Caco-2 (cell line): ENCODE measurements at regions not wholly inside any gene's neighbourhood (a gene's known extent, or its start where the extent isn't known, plus 50 kb on each side); places are given as distances from the start of the nearest gene placed in this dataset.

Experiments
- BruUV-seq: library from RNA; stranded (reverse); fragments of 400-500 nt; replicated peaks from 2 replicates; lab custom pipeline; 2021; lab: Mats Ljungman, UMichigan
- CTCF ChIA-PET: fragments of 300-600 bp; sonication (Branson Sonifier 250); formaldehyde crosslinking; loops from one replicate; lab custom pipeline; 2022; ENCODE audit warnings: antibody characterized with exemption; lab: Charles Lee
- POLR2A ChIA-PET: fragments of 300-600 bp; sonication (Branson Sonifier 250); formaldehyde crosslinking; loops from one replicate; lab custom pipeline; 2022; ENCODE audit warnings: antibody characterized with exemption; lab: Charles Lee
- DNase-seq, 2 experiments: peaks; one replicate each; pipeline versions ENCODE4 v3.0.0 to v3.0.0-alpha.2; 2020 to 2022
- H3K27me3 ChIP-seq: replicated peaks from 2 replicates; pipeline ENCODE4 v1.6.0; 2011; ENCODE audit warnings: low read length; ENCODE audit not compliant: control insufficient read depth, insufficient read depth
- H3K36me3 ChIP-seq: 2 replicates; pipeline ENCODE4 v1.5.1; 2011; ENCODE audit warnings: low read length; ENCODE audit not compliant: control insufficient read depth, insufficient read depth
- H3K4me1 ChIP-seq: fragments of 250-450 bp; sonication (Bioruptor Pico); 2 replicates; pipeline ENCODE4 v1.5.1; 2020; ENCODE audit warnings: mild to moderate bottlenecking
- H3K4me3 ChIP-seq: 2 replicates; pipeline ENCODE4 v1.5.1; 2011; ENCODE audit warnings: low read depth, mild to moderate bottlenecking, control low read depth, low read length
- H3K9me3 ChIP-seq: fragments of 250-450 bp; sonication (Bioruptor Pico); 2 replicates; pipeline ENCODE4 v1.5.1; 2020; ENCODE audit warnings: mild to moderate bottlenecking, moderate library complexity
- H3K27ac Mint-ChIP-seq: one replicate; pipeline ENCODE4 v1.8.0; 2022; ENCODE audit warnings: mixed read lengths; ENCODE audit not compliant: unreplicated experiment
- H3K27me3 Mint-ChIP-seq: one replicate; pipeline ENCODE4 v1.8.0; 2022; ENCODE audit warnings: mixed read lengths; ENCODE audit not compliant: insufficient read depth, unreplicated experiment
- H3K36me3 Mint-ChIP-seq: one replicate; pipeline ENCODE4 v1.8.0; 2022; ENCODE audit warnings: mild to moderate bottlenecking, mixed read lengths; ENCODE audit not compliant: insufficient read depth, unreplicated experiment
- H3K4me1 Mint-ChIP-seq: one replicate; pipeline ENCODE4 v1.8.0; 2022; ENCODE audit warnings: low read depth, mixed read lengths; ENCODE audit not compliant: unreplicated experiment
- H3K4me3 Mint-ChIP-seq: one replicate; pipeline ENCODE4 v1.8.0; 2022; ENCODE audit warnings: mild to moderate bottlenecking, moderate library complexity, mixed read lengths; ENCODE audit not compliant: unreplicated experiment
- H3K9me3 Mint-ChIP-seq: one replicate; pipeline ENCODE4 v1.8.0; 2022; ENCODE audit warnings: mixed read lengths; ENCODE audit not compliant: unreplicated experiment
- CTCF ChIP-seq, 2 experiments: fragments of 200-600 bp in 1 of 2; IDR thresholded peaks; 1 replicate in 1 of 2; 2 replicates in 1 of 2; pipeline versions ENCODE4 v1.5.1 to v1.8.0; 2011 to 2022; ENCODE audit warnings: antibody characterized with exemption in 1 of 2, control low read depth in 1 of 2, inconsistent platforms in 1 of 2, low read depth in 1 of 2, low read length in 1 of 2, mild to moderate bottlenecking in 1 of 2, moderate library complexity in 1 of 2; ENCODE audit not compliant: insufficient read depth in 1 of 2, severe bottlenecking in 1 of 2, unreplicated experiment in 1 of 2
- intact Hi-C: fragments of 100-400 bp; cut with micrococcal nuclease; formaldehyde crosslinking; loops from one replicate; pipeline ENCODE4 v1.10.0; 2022; ENCODE audit not compliant: unreplicated experiment

GRCh38 chr12:115553622-115554021, 723.9 kb downstream of the MED13L start:
- H3K4me3 Mint-ChIP-seq: no peak overlapping the region
- Histone ChIP-seq H3K27me3 (no peaks in the 10 kb centered on the region; the same call in 1 of the 2 replicates), H3K4me1 (peaks cover 6% of the 10 kb centered on the region), H3K36me3 (no peaks in the 10 kb centered on the region), H3K4me3 (no peak overlapping the region), H3K9me3 (no peaks in the 10 kb centered on the region)
- intact Hi-C loops: no loop called here
- H3K27me3 Mint-ChIP-seq: no peaks in the 10 kb centered on the region
- BruUV-seq: no TSS peak
- TF ChIP-seq CTCF (IDR thresholded peaks at IDR 0.05; ENCODE audit: insufficient read depth in 1 of 2, low read depth in 1 of 2, low read length in 1 of 2, severe bottlenecking in 1 of 2, unreplicated experiment in 1 of 2): no peak
- ChIA-PET CTCF (no interaction called here), POLR2A (no interaction called here)
- H3K9me3 Mint-ChIP-seq: no peaks in the 10 kb centered on the region
- H3K4me1 Mint-ChIP-seq: no peaks in the 10 kb centered on the region
- no peaks in the 10 kb centered on the region for H3K36me3 Mint-ChIP-seq
- no peak overlapping the region for H3K27ac Mint-ChIP-seq
- no peak for DNase-seq

- no peaks in the 10 kb centered on the region for H3K4me1 ChIP-seq
- Mint-ChIP-seq H3K27me3 (no peaks in the 10 kb centered on the region), H3K9me3 (no peaks in the 10 kb centered on the region), H3K4me1 (no peaks in the 10 kb centered on the region), H3K36me3 (no peaks in the 10 kb centered on the region), H3K27ac (no peak overlapping the region), H3K4me3 (no peak overlapping the region)
- intact Hi-C loops: no loop called here
- no peaks in the 10 kb centered on the region for H3K36me3 ChIP-seq
- DNase-seq: no peak
- BruUV-seq: no TSS peak
- no peak overlapping the region for H3K4me3 ChIP-seq
- POLR2A ChIA-PET: no interaction called here
- TF ChIP-seq CTCF (IDR thresholded peaks at IDR 0.05; ENCODE audit: insufficient read depth in 1 of 2, low read depth in 1 of 2, low read length in 1 of 2, severe bottlenecking in 1 of 2, unreplicated experiment in 1 of 2): no peak
- H3K9me3 ChIP-seq: no peaks in the 10 kb centered on the region
- no peaks in the 10 kb centered on the region for H3K27me3 ChIP-seq
- CTCF ChIA-PET: no interaction called here
These were observed 734.2 kb downstream of the MED13L start for GRCh38 chr12:115543269-115543668.

- DNase-seq: no peak
- H3K4me3 ChIP-seq: no peak overlapping the region
- Mint-ChIP-seq H3K36me3 (no peaks in the 10 kb centered on the region), H3K4me3 (no peak overlapping the region), H3K27me3 (no peaks in the 10 kb centered on the region), H3K9me3 (no peaks in the 10 kb centered on the region), H3K4me1 (no peaks in the 10 kb centered on the region), H3K27ac (no peak overlapping the region)
- ChIA-PET POLR2A (no interaction called here), CTCF (no interaction called here)
- intact Hi-C loops: no loop called here
- TF ChIP-seq CTCF (IDR thresholded peaks at IDR 0.05; ENCODE audit: insufficient read depth in 1 of 2, low read depth in 1 of 2, low read length in 1 of 2, severe bottlenecking in 1 of 2, unreplicated experiment in 1 of 2): no peak
- no peaks in the 10 kb centered on the region for H3K27me3 ChIP-seq
- BruUV-seq: no TSS peak
- H3K36me3 ChIP-seq: no peaks in the 10 kb centered on the region
- no peaks in the 10 kb centered on the region for H3K4me1 ChIP-seq
- no peaks in the 10 kb centered on the region for H3K9me3 ChIP-seq
These were observed 734.8 kb downstream of the MED13L start for GRCh38 chr12:115542656-115543055.
